SK-N-SH treated with all-trans-retinoic acid at 6 μM for 48 hours (cell line): ENCODE measurements at regions not wholly inside any gene's neighbourhood (a gene's known extent, or its start where the extent isn't known, plus 50 kb on each side); places are given as distances from the start of the nearest gene placed in this dataset.

Experiments used
- ATAC-seq: fragments of 200-7000 bp; cut with Tn5 transposase; 3 replicates; pipeline ENCODE4 v1.9.1; 2020; ENCODE audit warnings: mild to moderate bottlenecking, moderate library complexity
- ARNTL ChIP-seq: fragments of 450-650 bp; formaldehyde crosslinking; IDR thresholded peaks from 2 replicates; pipeline ENCODE4 v1.5.0; 2020; ENCODE audit warnings: low read depth, mild to moderate bottlenecking, moderate library complexity, borderline replicate concordance
- BACH2 ChIP-seq: fragments of 250-450 bp; sonication (Bioruptor Pico); IDR thresholded peaks from 2 replicates; pipeline ENCODE4 v1.9.0; 2021; ENCODE audit warnings: mild to moderate bottlenecking, borderline replicate concordance
- CREB5 ChIP-seq: fragments of 250-450 bp; sonication (Bioruptor Pico); IDR thresholded peaks from 2 replicates; pipeline ENCODE4 v1.5.1; 2020; ENCODE audit warnings: low read depth, mild to moderate bottlenecking, moderate library complexity
- CSDC2 ChIP-seq: fragments of 250-450 bp; sonication (Bioruptor Pico); IDR thresholded peaks from 2 replicates; pipeline ENCODE4 v1.5.0; 2020; ENCODE audit warnings: mild to moderate bottlenecking, moderate library complexity
- CSRNP3 ChIP-seq: fragments of 250-450 bp; sonication (Bioruptor Pico); IDR thresholded peaks from 2 replicates; pipeline ENCODE4 v1.5.1; 2021; ENCODE audit warnings: mild to moderate bottlenecking, moderate library complexity
- ESRRG ChIP-seq: fragments of 250-450 bp; sonication (Bioruptor Pico); IDR thresholded peaks from 2 replicates; pipeline ENCODE4 v1.6.1; 2021; ENCODE audit warnings: mild to moderate bottlenecking
- GLIS3 ChIP-seq: fragments of 250-450 bp; sonication (Bioruptor Pico); IDR thresholded peaks from 2 replicates; pipeline ENCODE4 v1.5.0; 2020; ENCODE audit warnings: mild to moderate bottlenecking, moderate library complexity
- ISL1 ChIP-seq: fragments of 250-450 bp; sonication (Bioruptor Pico); IDR thresholded peaks from 2 replicates; pipeline ENCODE4 v2.1.2; 2022; ENCODE audit warnings: mild to moderate bottlenecking, moderate library complexity
- OSR1 ChIP-seq: fragments of 250-450 bp; sonication (Bioruptor Pico); IDR thresholded peaks from 2 replicates; pipeline ENCODE4 v1.8.0; 2022; ENCODE audit warnings: moderate library complexity, mild to moderate bottlenecking, inconsistent platforms
- PATZ1 ChIP-seq: fragments of 250-450 bp; sonication (Bioruptor Pico); IDR thresholded peaks from 2 replicates; pipeline ENCODE4 v1.8.0; 2020; ENCODE audit warnings: mild to moderate bottlenecking, moderate library complexity, borderline replicate concordance
- POU6F1 ChIP-seq: fragments of 250-450 bp; sonication (Bioruptor Pico); IDR thresholded peaks from 2 replicates; pipeline ENCODE4 v1.8.0; 2021; ENCODE audit warnings: low read depth, mild to moderate bottlenecking, moderate library complexity, borderline replicate concordance
- RARB ChIP-seq: fragments of 250-450 bp; sonication (Bioruptor Pico); IDR thresholded peaks from 2 replicates; pipeline ENCODE4 v1.8.0; 2021; ENCODE audit warnings: mild to moderate bottlenecking, moderate library complexity
- SNAI2 ChIP-seq: fragments of 250-450 bp; sonication (Bioruptor Pico); IDR thresholded peaks from 2 replicates; pipeline ENCODE4 v1.5.0; 2020; ENCODE audit warnings: mild to moderate bottlenecking, moderate library complexity
- TCF4 ChIP-seq: fragments of 250-450 bp; sonication (Bioruptor Pico); IDR thresholded peaks from 2 replicates; pipeline ENCODE4 v1.8.0; 2021; ENCODE audit warnings: mild to moderate bottlenecking, moderate library complexity, borderline replicate concordance
- TSHZ2 ChIP-seq: fragments of 250-450 bp; sonication (Bioruptor Pico); IDR thresholded peaks from 2 replicates; pipeline ENCODE4 v1.5.0; 2020; ENCODE audit warnings: mild to moderate bottlenecking, moderate library complexity
- ZC3H10 ChIP-seq: fragments of 250-450 bp; sonication (Bioruptor Pico); IDR thresholded peaks from 2 replicates; pipeline ENCODE4 v1.5.1; 2021; ENCODE audit warnings: mild to moderate bottlenecking, moderate library complexity
- ZFP3 ChIP-seq: fragments of 250-450 bp; sonication (Bioruptor Pico); IDR thresholded peaks from 2 replicates; pipeline ENCODE4 v1.5.0; 2020; ENCODE audit warnings: mild to moderate bottlenecking, moderate library complexity
- ZFP30 ChIP-seq: fragments of 450-650 bp; formaldehyde crosslinking; IDR thresholded peaks from 2 replicates; pipeline ENCODE4 v1.5.0; 2022; ENCODE audit warnings: mild to moderate bottlenecking, moderate library complexity
- ZNF565 ChIP-seq: fragments of 450-650 bp; formaldehyde crosslinking; conservative IDR thresholded peaks from 2 replicates; pipeline ENCODE4 v1.5.0; 2020; ENCODE audit warnings: low read depth, mild to moderate bottlenecking, moderate library complexity
- ZNF70 ChIP-seq: fragments of 450-650 bp; formaldehyde crosslinking; IDR thresholded peaks from 2 replicates; pipeline ENCODE4 v1.5.0; 2020; ENCODE audit warnings: mild to moderate bottlenecking, moderate library complexity
- ZNF8 ChIP-seq: fragments of 450-650 bp; formaldehyde crosslinking; IDR thresholded peaks from 2 replicates; pipeline ENCODE4 v1.5.0; 2020; ENCODE audit warnings: mild to moderate bottlenecking, moderate library complexity

GRCh38 chr13:79710376-79710775, 229.4 kb downstream of the NDFIP2 start:
- ATAC-seq: no peak
- TF ChIP-seq CSRNP3 (CRISPR knock-in tag) (no peak), ZNF565 (no peak), CREB5 (no peak), ZFP30 (CRISPR knock-in tag) (no peak), SNAI2 (CRISPR knock-in tag) (no peak), ARNTL (no peak), OSR1 (CRISPR knock-in tag) (no peak), ZNF70 (no peak), TCF4 (CRISPR knock-in tag) (no peak), CSDC2 (CRISPR knock-in tag) (no peak), ISL1 (CRISPR knock-in tag) (no peak)

- peak; percentile 55 for ATAC-seq
- TF ChIP-seq OSR1 (CRISPR knock-in tag): no peak
- TF ChIP-seq ZFP30 (CRISPR knock-in tag): no peak
- TF ChIP-seq CSDC2 (CRISPR knock-in tag): no peak
- no peak for TF ChIP-seq ISL1 (CRISPR knock-in tag)
- no peak for TF ChIP-seq ZFP3
- no peak for TF ChIP-seq ZNF565
- no peak for TF ChIP-seq ZC3H10
- TF ChIP-seq TCF4 (CRISPR knock-in tag): no peak
- TF ChIP-seq ARNTL: no peak
- TF ChIP-seq BACH2 (CRISPR knock-in tag): no peak
- no peak for TF ChIP-seq SNAI2 (CRISPR knock-in tag)
- no peak for TF ChIP-seq PATZ1 (CRISPR knock-in tag)
- TF ChIP-seq CREB5: no peak
- no peak for TF ChIP-seq ZNF8
- TF ChIP-seq ESRRG (CRISPR knock-in tag): no peak
- no peak for TF ChIP-seq CSRNP3 (CRISPR knock-in tag)
- no peak for TF ChIP-seq TSHZ2 (CRISPR knock-in tag)
- TF ChIP-seq RARB (CRISPR knock-in tag): no peak
- TF ChIP-seq GLIS3 (CRISPR knock-in tag): no peak
- no peak for TF ChIP-seq POU6F1 (CRISPR knock-in tag)
Observed at GRCh38 chr13:79709471-79709870, 228.5 kb downstream of the NDFIP2 start.
